22Rv1 (cell line): ENCODE measurements at regions not wholly inside any gene's neighbourhood (a gene's known extent, or its start where the extent isn't known, plus 50 kb on each side); places are given as distances from the start of the nearest gene placed in this dataset.

Experiments
- CTCF ChIP-seq: fragments of 450-650 bp; IDR thresholded peaks from 2 replicates; pipeline ENCODE4 v1.5.1; 2017; ENCODE audit warnings: mild to moderate bottlenecking
- ZFX ChIP-seq: fragments of 450-650 bp; IDR thresholded peaks from 2 replicates; pipeline ENCODE4 v1.6.1; 2017; ENCODE audit warnings: antibody characterized with exemption, borderline replicate concordance

- no peak for TF ChIP-seq CTCF
- no peak for TF ChIP-seq ZFX
Observed at GRCh38 chr3:137509354-137510045, 254.6 kb upstream of the SOX14 start.
